A549 (cell line): ENCODE measurements at regions not wholly inside any gene's neighbourhood (a gene's known extent, or its start where the extent isn't known, plus 50 kb on each side); places are given as distances from the start of the nearest gene placed in this dataset.

Experiments
- ATAC-seq, 2 experiments: fragments of 200-7000 bp in 1 of 2; fragments of >200 bp in 1 of 2; cut with Nextera tagmentation in 1 of 2; cut with Tn5 transposase in 1 of 2; 3 replicates each; pipeline versions ENCODE4 v1.8.0 to v1.9.1; 2018 to 2020; ENCODE audit warnings: mild to moderate bottlenecking in 1 of 2, moderate library complexity in 1 of 2
- CTCF ChIA-PET: fragments of 300-600 bp; sonication (Branson Sonifier 250); formaldehyde crosslinking; extraction: SDS; loops from one replicate; lab custom pipeline; 2021; ENCODE audit warnings: antibody characterized with exemption, inconsistent platforms; lab: Yijun Ruan, JAX
- POLR2A ChIA-PET: fragments of 350-600 bp; formaldehyde crosslinking; extraction: SDS; loops from one replicate; lab custom pipeline; 2021; ENCODE audit warnings: antibody characterized with exemption, inconsistent platforms; lab: Yijun Ruan, JAX
- DNase-seq, 2 experiments: peaks; one replicate each; pipeline versions ENCODE4 v3.0.0 to v3.0.0-alpha.2; 2011 to 2016; ENCODE audit warnings: low read depth in 1 of 2, low spot score in 1 of 2
- FAIRE-seq: peaks from 2 replicates; lab custom pipeline; 2011; peaks lifted over from hg19 to GRCh38; lab: Jason Lieb, UNC
- H3K27ac ChIP-seq, 2 experiments: fragments of >200 bp; sonication (Bioruptor Twin); formaldehyde crosslinking; 3 replicates each; pipeline ENCODE4 v1.5.1; 2016 to 2017
- H3K4me1 ChIP-seq: fragments of >200 bp; sonication (Bioruptor Twin); formaldehyde crosslinking; 3 replicates; pipeline ENCODE4 v1.6.1; 2016
- H3K4me2 ChIP-seq: fragments of >200 bp; sonication (Bioruptor Twin); formaldehyde crosslinking; 3 replicates; pipeline ENCODE4 v1.6.1; 2016
- H3K4me3 ChIP-seq: fragments of >200 bp; sonication (Bioruptor Twin); formaldehyde crosslinking; 3 replicates; pipeline ENCODE4 v1.5.1; 2016
- H3K9me3 ChIP-seq: fragments of >200 bp; sonication (Bioruptor Twin); formaldehyde crosslinking; 3 replicates; pipeline ENCODE4 v1.6.1; 2016
- CBX2 ChIP-seq: fragments of 200-600 bp; sonication (generic); IDR thresholded peaks from 2 replicates; pipeline ENCODE4 v1.6.1; 2016; ENCODE audit warnings: low read depth, mild to moderate bottlenecking, borderline replicate concordance
- CHD2 ChIP-seq: fragments of 150-350 bp; IDR thresholded peaks from 2 replicates; pipeline ENCODE4 v1.6.1; 2014; ENCODE audit warnings: low read length; ENCODE audit not compliant: partially characterized antibody
- CHD4 ChIP-seq: fragments of 200-600 bp; sonication (generic); IDR thresholded peaks from 2 replicates; pipeline ENCODE4 v1.6.1; 2016; ENCODE audit warnings: antibody characterized with exemption, mild to moderate bottlenecking, borderline replicate concordance
- E2F6 ChIP-seq: IDR thresholded peaks from 2 replicates; pipeline ENCODE4 v1.6.1; 2012; ENCODE audit warnings: low read depth, borderline replicate concordance
- EHF ChIP-seq: fragments of 250-450 bp; sonication (Bioruptor Pico); IDR thresholded peaks from 2 replicates; pipeline ENCODE4 v1.5.0; 2020; ENCODE audit warnings: mild to moderate bottlenecking
- EHMT2 ChIP-seq: fragments of 200-600 bp; sonication (generic); IDR thresholded peaks from 2 replicates; pipeline ENCODE4 v1.6.1; 2016; ENCODE audit warnings: antibody characterized with exemption, low read depth, mild to moderate bottlenecking, moderate library complexity
- ELK1 ChIP-seq: fragments of 150-350 bp; IDR thresholded peaks from 2 replicates; pipeline ENCODE4 v1.6.1; 2014; ENCODE audit warnings: low read depth, mild to moderate bottlenecking, low read length
- EP300 ChIP-seq, 2 experiments: fragments of >200 bp; sonication (Bioruptor Twin); formaldehyde crosslinking; IDR thresholded peaks; 2 replicates in 1 of 2; 3 replicates in 1 of 2; pipeline ENCODE4 v1.6.1; 2016 to 2017
- GATA3 ChIP-seq: IDR thresholded peaks from 2 replicates; pipeline ENCODE4 v1.6.1; 2012; ENCODE audit warnings: borderline replicate concordance
- HDAC2 ChIP-seq: fragments of 200-600 bp; sonication (generic); IDR thresholded peaks from 2 replicates; pipeline ENCODE4 v1.6.1; 2016
- HEYL ChIP-seq: fragments of 250-450 bp; sonication (Bioruptor Pico); IDR thresholded peaks from 2 replicates; pipeline ENCODE4 v1.8.0; 2021; ENCODE audit warnings: mild to moderate bottlenecking, moderate library complexity
- HOXB13 ChIP-seq: fragments of 250-450 bp; sonication (Bioruptor Pico); IDR thresholded peaks from 2 replicates; pipeline ENCODE4 v1.5.0; 2020; ENCODE audit warnings: low read depth, mild to moderate bottlenecking, moderate library complexity
- HOXB5 ChIP-seq: fragments of 250-450 bp; sonication (Bioruptor Pico); IDR thresholded peaks from 2 replicates; pipeline ENCODE4 v1.5.0; 2020; ENCODE audit warnings: mild to moderate bottlenecking, moderate library complexity
- JUN ChIP-seq, 2 experiments: fragments of >200 bp; sonication (Bioruptor Twin); formaldehyde crosslinking; IDR thresholded peaks; 2 replicates in 1 of 2; 3 replicates in 1 of 2; pipeline ENCODE4 v1.6.1; 2016 to 2017
- KDM5A ChIP-seq: fragments of 200-600 bp; sonication (generic); IDR thresholded peaks from 2 replicates; pipeline ENCODE4 v1.6.1; 2016; ENCODE audit warnings: antibody characterized with exemption, mild to moderate bottlenecking
- MAFK ChIP-seq: fragments of 450-650 bp; IDR thresholded peaks from 2 replicates; pipeline ENCODE4 v1.6.1; 2014; ENCODE audit not compliant: partially characterized antibody
- POLR2A ChIP-seq: IDR thresholded peaks from 2 replicates; pipeline ENCODE4 v1.6.1; 2012; ENCODE audit warnings: mild to moderate bottlenecking, low read length
- POLR2AphosphoS2 ChIP-seq: conservative IDR thresholded peaks from 2 replicates; pipeline ENCODE4 v1.6.1; 2012; ENCODE audit warnings: low read length, improper control_type of control experiment, inconsistent platforms
- RAD21 ChIP-seq, 2 experiments: fragments of >200 bp in 1 of 2; sonication (Bioruptor Twin) in 1 of 2; formaldehyde crosslinking in 1 of 2; IDR thresholded peaks in 1 of 2; conservative IDR thresholded peaks in 1 of 2; 2 replicates in 1 of 2; 3 replicates in 1 of 2; pipeline ENCODE4 v1.6.1; 2012 to 2018; ENCODE audit warnings: inconsistent platforms in 1 of 2
- RARB ChIP-seq: fragments of 250-450 bp; sonication (Bioruptor Pico); IDR thresholded peaks from 2 replicates; pipeline ENCODE4 v1.8.0; 2021; ENCODE audit warnings: mild to moderate bottlenecking, moderate library complexity
- WGBS: methylation state at CpG from one replicate; pipeline ENCODE4 v1.1.6; 2017; ENCODE audit errors: missing lambda C conversion rate; 5-methylcytosine and 5-hydroxymethylcytosine counted together
- TF ChIP-seq, protein P1 (sequence below): fragments of >200 bp; sonication (Bioruptor Twin); formaldehyde crosslinking; IDR thresholded peaks from 3 replicates; pipeline ENCODE4 v1.5.1; 2016
- TF ChIP-seq, protein P2 (sequence below): fragments of 250-450 bp; sonication (Bioruptor Pico); IDR thresholded peaks from 2 replicates; pipeline ENCODE4 v1.5.0; 2020; ENCODE audit warnings: low read depth, mild to moderate bottlenecking, moderate library complexity

- no peak overlapping the region for H3K27ac ChIP-seq
- POLR2A ChIA-PET, result no interaction called here
- no peak for TF ChIP-seq HOXB5
- TF ChIP-seq, protein P1, sequence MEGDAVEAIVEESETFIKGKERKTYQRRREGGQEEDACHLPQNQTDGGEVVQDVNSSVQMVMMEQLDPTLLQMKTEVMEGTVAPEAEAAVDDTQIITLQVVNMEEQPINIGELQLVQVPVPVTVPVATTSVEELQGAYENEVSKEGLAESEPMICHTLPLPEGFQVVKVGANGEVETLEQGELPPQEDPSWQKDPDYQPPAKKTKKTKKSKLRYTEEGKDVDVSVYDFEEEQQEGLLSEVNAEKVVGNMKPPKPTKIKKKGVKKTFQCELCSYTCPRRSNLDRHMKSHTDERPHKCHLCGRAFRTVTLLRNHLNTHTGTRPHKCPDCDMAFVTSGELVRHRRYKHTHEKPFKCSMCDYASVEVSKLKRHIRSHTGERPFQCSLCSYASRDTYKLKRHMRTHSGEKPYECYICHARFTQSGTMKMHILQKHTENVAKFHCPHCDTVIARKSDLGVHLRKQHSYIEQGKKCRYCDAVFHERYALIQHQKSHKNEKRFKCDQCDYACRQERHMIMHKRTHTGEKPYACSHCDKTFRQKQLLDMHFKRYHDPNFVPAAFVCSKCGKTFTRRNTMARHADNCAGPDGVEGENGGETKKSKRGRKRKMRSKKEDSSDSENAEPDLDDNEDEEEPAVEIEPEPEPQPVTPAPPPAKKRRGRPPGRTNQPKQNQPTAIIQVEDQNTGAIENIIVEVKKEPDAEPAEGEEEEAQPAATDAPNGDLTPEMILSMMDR, result no peak
- TF ChIP-seq HEYL (CRISPR knock-in tag), result no peak
- no peak for TF ChIP-seq MAFK
- no peak for TF ChIP-seq CHD2
- TF ChIP-seq, all 56 proteins: peak for 0
- Histone ChIP-seq H3K4me1 (no peaks in the 10 kb centered on the region), H3K4me2 (no peak overlapping the region), H3K9me3 (no peaks in the 10 kb centered on the region), H3K4me3 (no peak overlapping the region)
- no peak for DNase-seq
- 82% methylated on average over 4 of the region's 4 CpGs for WGBS
- no peak for FAIRE-seq
- no peak for ATAC-seq
- CTCF ChIA-PET, result interaction anchor here (1.0 to 1.5 kb wide), 2 partner anchors 34 to 35 kb away, joined by 3 read pairs; no protein-coding TSS in a partner anchor
These were observed 76.3 kb upstream of the UMPS start for GRCh38 chr3:124653797-124654469.

- FAIRE-seq (no peak), ATAC-seq (no peak), DNase-seq (no peak)
- Histone ChIP-seq H3K4me2 (no peak overlapping the region), H3K27ac (no peak overlapping the region), H3K4me1 (no peaks in the 10 kb centered on the region), H3K4me3 (no peak overlapping the region), H3K9me3 (no peaks in the 10 kb centered on the region)
- no peak for TF ChIP-seq KDM5A
- no peak for TF ChIP-seq EP300 (IDR thresholded peaks at IDR 0.05)
- no peak for TF ChIP-seq EHMT2
- TF ChIP-seq ELK1, result no peak
- no peak for TF ChIP-seq POLR2A
- no peak for TF ChIP-seq RAD21 (conservative IDR thresholded peaks at IDR 0.05 in 1 of 2, IDR thresholded peaks at IDR 0.05 in 1 of 2)
- POLR2A ChIA-PET, result no interaction called here
- CTCF ChIA-PET, result interaction anchor here (1.5 kb wide), 1 partner anchor 34 kb away, joined by 3 read pairs; no protein-coding TSS in a partner anchor
These were observed 75.8 kb upstream of the UMPS start for GRCh38 chr3:124654470-124654845.

DNA sequence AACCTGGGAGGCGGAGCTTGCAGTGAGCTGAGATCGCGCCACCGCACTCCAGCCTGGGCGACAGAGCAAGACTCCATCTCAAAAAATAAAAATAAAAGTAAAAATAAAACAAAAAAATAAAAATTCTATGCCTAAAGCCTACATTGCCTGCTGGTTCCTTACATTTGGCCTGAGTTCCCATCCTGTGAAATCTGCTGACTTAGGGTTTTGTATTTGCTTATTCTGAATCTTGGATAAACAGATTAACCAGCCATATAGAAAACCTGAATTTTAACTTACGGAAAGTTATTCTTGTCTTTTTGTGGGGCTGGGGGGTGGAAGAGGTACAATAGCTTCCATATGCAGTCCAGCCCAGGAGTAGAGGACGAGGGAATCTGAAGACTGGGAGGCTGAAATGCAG lies 73.7 kb upstream of the UMPS start:
- no peak for FAIRE-seq
- TF ChIP-seq CHD4 (no peak), MAFK (peak; percentile 87), RARB (CRISPR knock-in tag) (no peak), CBX2 (no peak)
- TF ChIP-seq, all 56 proteins: peak for 1
- Histone ChIP-seq H3K4me3 (no peak overlapping the region), H3K4me2 (no peak overlapping the region), H3K27ac (no peak overlapping the region), H3K4me1 (no peaks in the 10 kb centered on the region), H3K9me3 (no peaks in the 10 kb centered on the region)
- ATAC-seq, result no peak
- no peak for DNase-seq
- ChIA-PET CTCF (interaction anchor here (0.9 to 1.7 kb wide), 2 partner anchors 32 to 92 kb away, joined by 4 to 5 read pairs; no protein-coding TSS in a partner anchor), POLR2A (no interaction called here)
- 94% methylated on average over 7 of the region's 7 CpGs for WGBS

GRCh38 chr3:124657138-124657537 lies 73.1 kb upstream of the UMPS start:
- 64% methylated on average over 4 of the region's 4 CpGs for WGBS
- no peak for DNase-seq
- H3K4me3 ChIP-seq, result no peak overlapping the region

More at GRCh38 chr3:124657138-124657537, 73.1 kb upstream of the UMPS start:
- FAIRE-seq (no peak), ATAC-seq (no peak)
- Histone ChIP-seq H3K4me1 (no peaks in the 10 kb centered on the region), H3K9me3 (no peaks in the 10 kb centered on the region), H3K27ac (no peak overlapping the region), H3K4me2 (no peak overlapping the region)
- POLR2A ChIA-PET, result no interaction called here
- CTCF ChIA-PET, result interaction anchor here (1.7 kb wide), 1 partner anchor 92 kb away, joined by 5 read pairs; no protein-coding TSS in a partner anchor
- TF ChIP-seq POLR2AphosphoS2, result no peak
- no peak for TF ChIP-seq EHF
- no peak for TF ChIP-seq GATA3
- no peak for TF ChIP-seq HDAC2
- TF ChIP-seq EHMT2, result no peak
- TF ChIP-seq, protein P2, sequence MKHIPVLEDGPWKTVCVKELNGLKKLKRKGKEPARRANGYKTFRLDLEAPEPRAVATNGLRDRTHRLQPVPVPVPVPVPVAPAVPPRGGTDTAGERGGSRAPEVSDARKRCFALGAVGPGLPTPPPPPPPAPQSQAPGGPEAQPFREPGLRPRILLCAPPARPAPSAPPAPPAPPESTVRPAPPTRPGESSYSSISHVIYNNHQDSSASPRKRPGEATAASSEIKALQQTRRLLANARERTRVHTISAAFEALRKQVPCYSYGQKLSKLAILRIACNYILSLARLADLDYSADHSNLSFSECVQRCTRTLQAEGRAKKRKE, result no peak
- no peak for TF ChIP-seq EP300 (IDR thresholded peaks at IDR 0.05)
- no peak for TF ChIP-seq JUN (IDR thresholded peaks at IDR 0.05)
- TF ChIP-seq RARB (CRISPR knock-in tag), result no peak
- no peak for TF ChIP-seq E2F6
- TF ChIP-seq HOXB13 (CRISPR knock-in tag), result no peak
